Central memory CD8-positive, alpha-beta T cell (primary cell): ENCODE measurements at regions not wholly inside any gene's neighbourhood (a gene's known extent, or its start where the extent isn't known, plus 50 kb on each side); places are given as distances from the start of the nearest gene placed in this dataset.

Source experiments
- ATAC-seq: fragments of 150-1000 bp; cut with Tn5 transposase; replicated peaks from 2 replicates; pipeline ENCODE4 v1.10.0; 2022; ENCODE audit warnings: mild to moderate bottlenecking, moderate FRiP score, moderate number of reproducible peaks; ENCODE audit not compliant: poor library complexity, severe bottlenecking; ENCODE audit errors: extremely low read depth
- DNase-seq, 2 donors: peaks; one replicate each; pipeline ENCODE4 v3.0.0; 2021; ENCODE audit warnings: low spot score in 2 of 2
- H3K27ac Mint-ChIP-seq: one replicate; pipeline ENCODE4 v1.8.0; 2022; ENCODE audit warnings: low read depth, mild to moderate bottlenecking, moderate library complexity, mixed read lengths
- H3K27me3 Mint-ChIP-seq: one replicate; pipeline ENCODE4 v1.8.0; 2022; ENCODE audit warnings: mixed read lengths
- H3K36me3 Mint-ChIP-seq: one replicate; pipeline ENCODE4 v1.8.0; 2022; ENCODE audit warnings: mild to moderate bottlenecking, moderate library complexity, mixed read lengths; ENCODE audit not compliant: insufficient read depth
- H3K4me1 Mint-ChIP-seq: one replicate; pipeline ENCODE4 v1.8.0; 2022; ENCODE audit warnings: mixed read lengths
- H3K4me3 Mint-ChIP-seq: one replicate; pipeline ENCODE4 v1.8.0; 2022; ENCODE audit warnings: mild to moderate bottlenecking, moderate library complexity, mixed read lengths
- H3K9me3 Mint-ChIP-seq: one replicate; pipeline ENCODE4 v1.8.0; 2022; ENCODE audit warnings: mixed read lengths

DNA sequence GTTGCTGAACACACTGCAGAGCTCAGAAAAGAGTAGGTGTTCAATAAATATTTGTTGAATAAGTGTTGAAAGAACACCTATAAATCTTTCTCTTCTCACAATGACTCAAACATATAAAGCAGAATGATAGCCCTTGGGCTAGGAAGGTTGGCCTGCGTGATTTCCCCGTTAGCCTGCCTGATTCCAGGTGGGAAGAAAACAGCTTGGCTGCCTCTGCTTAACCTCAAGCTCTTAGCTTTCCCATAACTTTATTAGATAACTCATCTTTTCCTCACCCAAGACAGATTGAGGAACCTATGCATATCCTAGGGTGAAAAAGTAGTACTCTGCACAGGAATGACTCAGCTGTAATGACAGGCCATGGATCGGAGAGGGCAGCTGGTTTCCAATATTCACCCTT is 300.3 kb upstream of the ID4 start:
- H3K9me3 Mint-ChIP-seq = peaks cover 10% of the 10 kb centered on the region
- ATAC-seq (no peak), DNase-seq (no peak)
- no peaks in the 10 kb centered on the region for H3K27me3 Mint-ChIP-seq
- H3K4me1 Mint-ChIP-seq = no peaks in the 10 kb centered on the region
- H3K36me3 Mint-ChIP-seq = no peaks in the 10 kb centered on the region
- H3K4me3 Mint-ChIP-seq = no peak overlapping the region
- H3K27ac Mint-ChIP-seq = no peak overlapping the region

GRCh38 chr6:19538096-19538495 is 299.1 kb upstream of the ID4 start:
- DNase-seq (no peak), ATAC-seq (no peak)
- H3K27ac Mint-ChIP-seq = no peak overlapping the region
- H3K9me3 Mint-ChIP-seq = peaks cover 10% of the 10 kb centered on the region
- H3K27me3 Mint-ChIP-seq = no peaks in the 10 kb centered on the region
- H3K36me3 Mint-ChIP-seq = no peaks in the 10 kb centered on the region
- no peak overlapping the region for H3K4me3 Mint-ChIP-seq
- H3K4me1 Mint-ChIP-seq = no peaks in the 10 kb centered on the region

- Mint-ChIP-seq H3K4me3 (no peak overlapping the region), H3K9me3 (peaks cover 5% of the 10 kb centered on the region), H3K27me3 (no peaks in the 10 kb centered on the region), H3K4me1 (no peaks in the 10 kb centered on the region), H3K27ac (no peak overlapping the region), H3K36me3 (no peaks in the 10 kb centered on the region)
- ATAC-seq (no peak), DNase-seq (no peak)
These were observed 289.7 kb upstream of the ID4 start for GRCh38 chr6:19547507-19547906.

DNA sequence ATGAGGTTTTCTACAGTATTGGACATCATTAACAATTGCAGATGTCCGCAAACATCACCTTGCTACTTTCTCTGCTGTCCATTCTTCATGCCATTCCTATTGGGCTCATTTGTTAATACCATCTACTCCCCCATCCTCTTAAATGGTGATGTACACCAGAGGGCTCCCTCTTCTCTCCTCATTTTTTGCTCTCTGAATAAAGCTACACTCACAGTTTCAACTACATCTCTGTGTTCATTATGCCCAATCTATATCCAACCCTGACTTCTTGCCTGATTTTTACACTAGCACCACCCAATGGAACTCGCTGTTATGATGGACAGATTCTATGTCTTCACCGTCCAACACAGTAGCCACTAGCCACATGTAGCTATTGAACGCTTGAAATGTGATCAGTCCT is 288.1 kb upstream of the ID4 start:
- no peak overlapping the region for H3K27ac Mint-ChIP-seq
- DNase-seq = no peak
- no peak for ATAC-seq
- H3K4me3 Mint-ChIP-seq = no peak overlapping the region
- no peaks in the 10 kb centered on the region for H3K27me3 Mint-ChIP-seq
- no peaks in the 10 kb centered on the region for H3K36me3 Mint-ChIP-seq
- H3K9me3 Mint-ChIP-seq = peaks cover 5% of the 10 kb centered on the region
- no peaks in the 10 kb centered on the region for H3K4me1 Mint-ChIP-seq

DNA sequence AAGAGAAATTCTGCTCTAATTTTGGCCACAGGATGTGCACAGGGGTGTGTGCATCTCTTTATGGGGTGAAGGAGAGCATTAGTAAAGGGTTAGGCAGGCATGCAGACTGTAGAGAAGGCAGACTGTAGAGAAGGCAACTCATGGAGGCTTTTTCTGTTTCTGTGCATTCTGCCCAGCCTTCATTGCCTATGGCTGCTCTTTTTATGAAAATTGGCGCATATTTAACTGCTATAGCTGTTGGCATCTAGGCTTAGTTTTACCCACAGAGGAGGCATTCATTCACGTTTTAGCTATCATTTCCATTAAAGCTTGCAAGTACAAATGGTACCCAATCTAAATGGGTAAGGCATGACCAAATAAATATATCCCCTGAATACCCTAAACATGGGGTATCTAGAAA is 286.8 kb upstream of the ID4 start:
- ATAC-seq = no peak

DNA sequence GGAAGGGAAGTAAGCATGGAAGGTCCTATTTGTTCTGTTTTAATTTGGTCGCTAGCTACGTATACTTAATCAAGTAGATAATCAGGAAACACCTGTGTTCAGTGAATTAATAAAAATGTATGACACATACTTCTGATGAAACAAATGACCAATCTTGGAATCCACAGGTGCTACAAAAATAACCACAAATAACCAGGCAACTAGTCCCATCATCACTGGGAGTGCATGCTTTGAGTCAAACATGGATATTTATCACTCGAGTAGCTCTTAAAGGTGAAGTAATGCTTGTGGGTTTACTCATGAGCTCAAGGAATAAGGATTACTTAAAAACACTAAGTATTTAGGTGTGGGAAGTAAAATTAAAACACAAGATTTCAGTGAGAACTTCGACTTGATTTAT is 285.6 kb upstream of the ID4 start:
- no peak for ATAC-seq
- Mint-ChIP-seq H3K27me3 (no peaks in the 10 kb centered on the region), H3K9me3 (peaks cover 14% of the 10 kb centered on the region), H3K4me3 (no peak overlapping the region), H3K4me1 (no peaks in the 10 kb centered on the region), H3K36me3 (no peaks in the 10 kb centered on the region), H3K27ac (no peak overlapping the region)
- DNase-seq = no peak

More for the DNA sequence above, 286.8 kb upstream of the ID4 start:
- Mint-ChIP-seq H3K27ac (no peak overlapping the region), H3K9me3 (peaks cover 9% of the 10 kb centered on the region), H3K4me3 (no peak overlapping the region), H3K27me3 (no peaks in the 10 kb centered on the region), H3K4me1 (no peaks in the 10 kb centered on the region), H3K36me3 (no peaks in the 10 kb centered on the region)
- DNase-seq = no peak

DNA sequence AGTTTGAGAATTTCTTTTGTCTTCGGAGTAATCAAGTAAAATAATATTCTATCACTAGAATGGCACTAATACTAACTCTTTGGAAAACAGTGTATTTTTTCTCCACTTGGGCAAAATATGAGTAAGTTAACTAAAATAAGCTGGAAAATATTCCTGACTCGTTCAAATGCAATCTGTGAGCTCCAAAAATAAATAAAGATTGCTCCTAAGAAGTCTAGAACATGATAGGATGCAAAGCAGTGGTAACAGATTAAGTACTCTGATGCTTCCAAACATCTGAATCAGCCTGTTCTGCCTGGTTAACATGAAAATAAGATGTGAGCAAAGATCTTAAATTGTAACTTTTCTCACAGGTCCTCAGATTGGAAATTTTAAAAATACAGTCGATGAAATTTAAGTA is 285.1 kb upstream of the ID4 start:
- Mint-ChIP-seq H3K27ac (no peak overlapping the region), H3K4me3 (no peak overlapping the region), H3K36me3 (no peaks in the 10 kb centered on the region), H3K4me1 (no peaks in the 10 kb centered on the region), H3K27me3 (no peaks in the 10 kb centered on the region), H3K9me3 (peaks cover 14% of the 10 kb centered on the region)
- ATAC-seq (no peak), DNase-seq (no peak)

DNA sequence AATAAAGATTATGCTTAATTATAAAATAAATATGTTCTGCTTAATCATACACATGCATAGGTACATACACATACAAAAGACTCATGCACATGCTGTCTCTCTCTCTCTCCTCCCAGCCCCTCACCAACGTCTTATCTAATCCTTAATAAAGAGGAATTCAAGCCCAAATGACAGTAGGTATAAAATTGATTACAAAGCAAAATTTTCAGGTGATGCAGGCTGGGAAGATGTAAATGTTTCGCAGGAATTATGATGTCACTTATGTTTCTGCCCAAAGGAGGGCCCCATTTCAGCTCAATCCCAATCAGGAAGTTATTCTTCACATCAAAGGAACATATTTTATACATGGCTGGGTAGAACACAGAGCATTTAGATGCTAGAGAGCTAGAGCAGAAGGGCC is 284.6 kb upstream of the ID4 start:
- no peak overlapping the region for H3K27ac Mint-ChIP-seq
- ATAC-seq = no peak
- H3K27me3 Mint-ChIP-seq = no peaks in the 10 kb centered on the region
- no peaks in the 10 kb centered on the region for H3K36me3 Mint-ChIP-seq
- peaks cover 14% of the 10 kb centered on the region for H3K9me3 Mint-ChIP-seq
- no peak for DNase-seq
- H3K4me3 Mint-ChIP-seq = no peak overlapping the region
- H3K4me1 Mint-ChIP-seq = no peaks in the 10 kb centered on the region

GRCh38 chr6:19554356-19555225 is 282.6 kb upstream of the ID4 start:
- H3K36me3 Mint-ChIP-seq = no peaks in the 10 kb centered on the region
- no peaks in the 10 kb centered on the region for H3K27me3 Mint-ChIP-seq
- H3K4me3 Mint-ChIP-seq = no peak overlapping the region
- H3K9me3 Mint-ChIP-seq = peaks cover 24% of the 10 kb centered on the region
- H3K27ac Mint-ChIP-seq = no peak overlapping the region
- ATAC-seq (no peak), DNase-seq (no peak)
- no peaks in the 10 kb centered on the region for H3K4me1 Mint-ChIP-seq

DNA sequence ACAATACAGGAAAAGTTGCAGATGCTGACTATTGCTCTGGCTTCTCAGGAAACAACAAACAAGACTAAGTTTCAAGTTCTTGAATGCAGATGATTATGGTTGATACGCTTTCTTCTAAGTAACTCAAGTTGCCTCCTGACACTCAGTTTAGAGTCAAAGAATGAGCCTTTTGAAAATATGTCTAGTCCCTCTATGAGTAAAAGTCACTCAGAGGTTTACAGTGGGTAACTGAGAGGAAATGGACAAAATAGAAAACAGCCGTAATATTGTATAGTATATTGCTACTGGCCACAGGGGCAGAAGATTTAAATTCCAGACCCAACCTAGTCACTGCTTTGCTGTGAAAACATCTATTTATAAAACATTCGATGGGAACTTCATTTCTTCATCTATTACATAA is 280.0 kb upstream of the ID4 start:
- no peaks in the 10 kb centered on the region for H3K27me3 Mint-ChIP-seq
- ATAC-seq = no peak
- H3K36me3 Mint-ChIP-seq = no peaks in the 10 kb centered on the region
- H3K4me1 Mint-ChIP-seq = no peaks in the 10 kb centered on the region
- no peak for DNase-seq
- no peak overlapping the region for H3K4me3 Mint-ChIP-seq
- no peak overlapping the region for H3K27ac Mint-ChIP-seq
- H3K9me3 Mint-ChIP-seq = peaks cover 30% of the 10 kb centered on the region

DNA sequence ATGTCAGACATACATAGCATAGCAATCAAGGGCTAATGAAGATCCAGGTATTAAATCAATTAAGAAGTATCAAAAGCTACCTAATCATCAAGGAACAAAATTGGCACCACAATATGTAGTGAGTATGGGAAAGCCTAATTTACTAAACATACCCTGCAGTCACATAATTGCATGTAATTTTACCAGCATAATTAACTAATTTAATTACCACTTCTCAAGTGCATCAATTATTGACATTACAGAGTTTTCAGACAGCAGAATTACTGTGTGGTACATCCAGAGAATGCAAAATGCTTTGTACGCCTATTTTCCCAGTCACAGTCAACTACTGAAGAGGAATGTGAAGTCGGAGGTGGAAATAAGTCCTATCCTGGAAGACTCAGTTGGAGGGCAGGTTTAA is 279.0 kb upstream of the ID4 start:
- H3K27ac Mint-ChIP-seq = no peak overlapping the region
- H3K4me3 Mint-ChIP-seq = no peak overlapping the region

DNA sequence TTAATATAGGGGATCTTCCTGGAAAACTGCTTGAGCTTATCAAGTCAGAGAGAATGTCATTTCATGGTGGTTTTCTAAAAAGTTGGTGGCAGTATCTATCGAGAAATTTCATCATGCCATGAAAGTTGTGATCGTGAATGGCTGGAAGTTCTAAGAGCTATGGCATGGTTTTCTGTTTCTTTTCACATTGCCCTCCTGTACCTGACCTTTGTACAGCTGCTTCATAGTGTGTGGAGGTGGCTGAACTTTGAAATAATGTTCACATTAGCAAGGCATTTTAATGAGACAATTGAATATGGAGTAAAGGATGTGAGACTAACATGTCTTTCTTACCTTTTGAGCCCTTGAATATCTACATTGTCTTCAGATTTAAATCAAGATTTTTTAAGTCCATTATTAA is 278.2 kb upstream of the ID4 start:
- no peak for DNase-seq
- Mint-ChIP-seq H3K27ac (no peak overlapping the region), H3K36me3 (no peaks in the 10 kb centered on the region), H3K27me3 (no peaks in the 10 kb centered on the region), H3K4me1 (no peaks in the 10 kb centered on the region), H3K9me3 (peaks cover 31% of the 10 kb centered on the region), H3K4me3 (no peak overlapping the region)
- ATAC-seq = no peak

More for the DNA sequence above, 279.0 kb upstream of the ID4 start:
- Mint-ChIP-seq H3K4me1 (no peaks in the 10 kb centered on the region), H3K36me3 (no peaks in the 10 kb centered on the region), H3K27me3 (no peaks in the 10 kb centered on the region), H3K9me3 (peaks cover 31% of the 10 kb centered on the region)
- DNase-seq = no peak
- no peak for ATAC-seq

- H3K9me3 Mint-ChIP-seq = peaks cover 22% of the 10 kb centered on the region
- ATAC-seq (no peak), DNase-seq (no peak)
- H3K4me1 Mint-ChIP-seq = no peaks in the 10 kb centered on the region
- H3K4me3 Mint-ChIP-seq = no peak overlapping the region
- no peak overlapping the region for H3K27ac Mint-ChIP-seq
- H3K36me3 Mint-ChIP-seq = no peaks in the 10 kb centered on the region
- no peaks in the 10 kb centered on the region for H3K27me3 Mint-ChIP-seq
These were observed 274.7 kb upstream of the ID4 start for GRCh38 chr6:19562468-19562867.
